OCI-LY3 (cell line): ENCODE measurements at regions not wholly inside any gene's neighbourhood (a gene's known extent, or its start where the extent isn't known, plus 50 kb on each side); places are given as distances from the start of the nearest gene placed in this dataset.

ENCODE experiments used
- CTCF ChIP-seq: fragments of 200-600, 300-600 bp; sonication (generic); IDR thresholded peaks from 2 replicates; pipeline ENCODE4 v1.5.1; 2014; ENCODE audit warnings: antibody characterized with exemption, low read length, low read depth
- EZH2phosphoT487 ChIP-seq: fragments of 200-600 bp; shearing (Covaris generic); IDR thresholded peaks from 2 replicates; pipeline ENCODE4 v1.6.1; 2018; ENCODE audit warnings: antibody characterized with exemption, mixed run types, low read depth

DNA sequence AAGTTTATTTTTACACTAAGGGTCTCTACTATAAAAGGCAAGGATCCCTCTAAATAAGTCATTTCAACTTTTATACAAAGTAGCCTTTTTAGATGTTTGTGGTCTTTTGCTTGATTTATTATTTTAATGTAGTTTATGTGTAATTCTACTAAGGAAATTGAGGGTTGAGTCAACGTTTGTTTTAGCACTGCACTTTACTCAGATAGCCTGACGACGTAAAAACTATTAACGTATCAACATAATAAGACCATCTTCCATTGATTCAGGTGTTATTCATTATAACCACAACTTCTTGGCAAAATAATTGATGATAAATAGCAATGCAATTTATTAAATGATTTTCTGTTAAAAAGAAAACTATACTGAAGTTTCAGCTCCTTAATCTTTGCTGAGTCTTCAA, 1103.6 kb upstream of the ACVR2A start:
- TF ChIP-seq CTCF, result no peak
- no peak for TF ChIP-seq EZH2phosphoT487
